GM19372 (cell line): ENCODE measurements at regions not wholly inside any gene's neighbourhood (a gene's known extent, or its start where the extent isn't known, plus 50 kb on each side); places are given as distances from the start of the nearest gene placed in this dataset.
"Not testable (repeated sequence)": the region's sequence is repeated elsewhere in the genome, so short reads cannot be mapped to it uniquely, and the experiment has no call there.

Experiments
- ATAC-seq: cut with Tn5 transposase; IDR thresholded peaks from one replicate; pipeline ENCODE4 v1.9.1; 2021; ENCODE audit warnings: mild to moderate bottlenecking, low read depth, moderate library complexity; ENCODE audit not compliant: unreplicated experiment

DNA sequence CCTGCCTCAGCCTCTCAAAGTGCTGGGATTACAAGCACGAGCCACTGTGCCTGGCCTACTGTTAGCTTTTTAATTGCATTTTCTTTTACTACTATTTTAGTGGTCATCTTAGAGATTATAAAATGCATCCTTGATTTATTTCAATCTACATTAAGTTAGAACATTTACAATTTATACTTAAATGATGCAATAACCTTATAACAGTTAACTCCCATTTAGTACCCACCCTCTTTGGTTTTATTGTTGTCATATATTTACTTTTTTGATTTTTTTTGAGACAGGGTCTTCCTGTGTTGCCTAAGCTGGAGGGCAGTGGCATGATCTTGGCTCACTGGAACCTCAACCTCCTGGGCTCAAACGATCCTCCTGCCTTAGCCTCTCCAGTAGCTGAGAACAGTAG is 77.3 kb downstream of the PPCDC start:
- ATAC-seq = no peak

DNA sequence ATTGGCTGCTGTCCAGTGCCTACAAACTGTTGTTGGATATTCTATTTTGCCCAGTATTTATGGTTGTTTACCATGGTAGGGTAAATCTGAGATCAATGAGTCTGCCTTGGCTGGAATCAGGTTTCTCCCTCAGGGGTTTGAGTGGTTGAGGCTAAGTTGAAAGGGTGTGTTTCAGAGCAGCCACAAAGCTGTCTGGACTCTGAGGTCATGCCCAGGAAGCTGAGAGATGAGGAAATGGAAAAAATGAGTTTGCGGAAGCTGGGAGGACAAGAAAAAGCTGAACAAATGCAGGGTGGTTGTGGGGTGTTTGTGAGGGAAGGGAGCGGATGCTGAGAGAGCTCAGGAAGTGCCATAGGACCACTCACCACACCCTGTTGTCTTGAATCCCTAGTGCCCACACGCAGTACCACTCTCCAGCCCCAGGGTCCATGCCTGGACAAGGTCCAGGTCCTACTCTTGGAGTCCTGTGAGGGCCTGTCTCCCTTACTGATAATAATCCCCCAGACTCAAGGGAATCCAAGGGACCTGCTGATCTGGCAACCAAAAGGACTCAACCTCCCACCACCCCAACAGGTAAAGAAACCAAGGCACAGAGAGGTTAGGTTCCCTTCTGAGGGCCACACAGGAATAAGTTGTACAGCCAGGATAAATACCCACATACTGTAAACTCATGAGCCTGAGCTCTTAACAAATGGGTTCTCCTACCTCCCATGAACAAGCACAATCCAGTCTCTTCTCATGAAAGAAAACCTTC is 81.6 kb downstream of the PPCDC start:
- peak; percentile 56 for ATAC-seq

DNA sequence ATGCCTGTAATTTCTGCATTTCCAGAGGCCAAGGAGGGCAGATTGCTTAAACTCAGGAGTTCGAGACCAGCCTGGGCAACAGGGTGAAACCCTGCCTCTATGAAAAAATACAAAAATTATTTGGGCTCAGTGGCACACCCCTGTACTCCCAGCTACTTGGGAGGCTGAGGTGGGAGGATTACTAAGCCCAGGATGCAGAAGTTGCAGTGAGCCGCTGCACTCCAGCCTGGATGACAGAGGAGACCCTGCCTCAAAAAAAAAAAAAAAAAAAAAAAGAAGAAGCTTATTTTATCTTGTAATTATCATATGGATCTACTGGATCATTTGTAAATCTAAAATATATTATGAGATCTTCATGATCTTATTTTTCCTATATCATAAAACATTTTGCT is 84.1 kb downstream of the PPCDC start:
- no peak for ATAC-seq

DNA sequence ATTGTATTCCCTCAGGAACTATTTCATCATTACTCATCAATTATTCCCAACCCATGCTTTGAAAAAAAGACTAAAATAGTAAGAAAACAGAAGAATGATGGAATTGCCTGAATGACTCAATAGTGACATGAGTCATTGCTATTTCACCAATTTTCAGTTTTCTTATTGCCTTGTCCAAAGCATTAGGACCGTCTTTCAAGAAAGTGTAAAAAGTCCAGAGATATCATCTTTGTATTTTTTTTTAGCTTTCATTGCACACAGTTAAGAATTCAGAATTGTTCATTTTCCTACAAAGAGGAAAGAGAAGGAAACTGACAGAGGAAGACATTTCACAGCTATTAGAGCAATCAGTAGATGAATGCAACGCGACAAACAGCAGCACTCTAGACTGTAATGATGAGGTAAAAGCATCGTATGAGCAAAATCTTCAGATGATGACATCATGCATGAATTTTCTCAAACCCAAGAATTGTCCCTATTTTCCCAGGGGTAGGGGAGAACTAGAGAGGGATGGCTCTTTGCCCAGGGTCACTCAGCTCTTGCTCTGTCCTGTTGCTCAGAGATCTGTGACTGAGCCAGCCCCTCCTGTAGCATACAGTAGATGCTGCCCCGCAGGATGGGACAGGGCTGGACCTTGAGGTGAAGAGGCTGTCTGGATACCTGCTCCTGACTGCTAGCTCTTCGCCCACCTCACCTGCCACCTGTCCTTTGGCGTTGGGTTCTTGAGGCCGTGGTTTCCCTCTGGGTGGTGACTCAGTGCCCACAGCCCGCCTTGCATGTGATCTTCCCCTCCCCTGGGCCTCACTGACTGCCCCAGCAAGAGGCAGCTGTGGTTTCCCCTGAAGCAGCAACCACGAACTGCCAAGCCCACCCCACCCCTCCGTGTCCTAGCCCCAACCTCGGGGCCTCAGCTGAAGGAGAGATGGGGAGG is 84.8 kb downstream of the PPCDC start:
- no peak for ATAC-seq

DNA sequence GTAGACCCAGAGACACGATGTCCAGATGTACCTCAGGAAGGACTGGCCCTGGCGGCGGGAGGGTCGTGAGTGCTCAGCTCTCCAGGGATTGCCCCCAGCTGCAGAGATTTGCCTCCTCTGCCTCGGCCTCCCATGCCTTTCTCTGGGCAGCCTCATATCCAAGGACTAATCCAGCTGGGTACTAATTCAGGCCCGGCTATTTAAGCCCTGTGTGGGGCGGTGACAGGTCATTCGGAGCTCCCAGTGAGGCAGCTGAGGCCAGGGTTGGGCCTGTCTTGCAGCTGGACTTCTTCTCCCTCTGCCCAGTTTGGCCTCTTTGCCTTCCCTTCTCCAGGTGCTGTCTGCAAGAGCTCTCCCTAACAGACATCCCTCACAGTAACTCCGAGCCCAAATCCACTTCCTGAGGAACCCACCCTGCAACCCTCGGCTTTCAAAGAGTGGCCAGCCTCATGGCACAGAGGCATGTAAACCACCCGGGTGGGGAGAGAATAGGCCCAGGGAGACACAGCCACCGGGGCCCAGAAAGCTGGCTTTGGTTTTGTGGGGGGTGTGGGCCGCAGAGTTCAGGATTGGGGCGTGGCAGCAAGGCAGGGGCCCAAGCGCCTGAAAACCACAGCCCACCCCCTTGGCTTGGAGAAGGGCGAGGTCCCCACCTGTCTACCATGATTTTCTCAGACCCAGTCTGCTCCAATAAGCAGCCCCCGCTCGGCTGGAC is 85.8 kb downstream of the PPCDC start:
- no peak for ATAC-seq

DNA sequence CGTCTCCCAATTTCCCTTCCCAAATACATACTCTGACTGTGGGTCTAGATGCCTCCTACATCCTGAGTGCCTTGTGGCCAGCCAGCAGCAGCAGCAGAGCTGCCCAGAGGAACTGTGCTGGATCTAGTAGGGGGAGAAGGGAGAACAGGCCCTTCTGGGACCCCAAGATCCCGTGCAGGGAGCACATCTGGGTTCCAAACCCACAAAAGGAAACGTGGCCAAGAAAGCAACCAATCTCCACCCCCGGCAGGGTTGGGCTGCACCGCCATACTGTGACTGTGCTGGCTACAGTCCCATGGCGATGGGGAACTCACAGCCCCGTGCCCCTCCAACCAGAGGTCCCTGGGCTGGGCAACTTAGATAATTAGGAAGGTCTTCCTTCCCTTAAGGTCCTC is 86.3 kb downstream of the PPCDC start:
- no peak for ATAC-seq

DNA sequence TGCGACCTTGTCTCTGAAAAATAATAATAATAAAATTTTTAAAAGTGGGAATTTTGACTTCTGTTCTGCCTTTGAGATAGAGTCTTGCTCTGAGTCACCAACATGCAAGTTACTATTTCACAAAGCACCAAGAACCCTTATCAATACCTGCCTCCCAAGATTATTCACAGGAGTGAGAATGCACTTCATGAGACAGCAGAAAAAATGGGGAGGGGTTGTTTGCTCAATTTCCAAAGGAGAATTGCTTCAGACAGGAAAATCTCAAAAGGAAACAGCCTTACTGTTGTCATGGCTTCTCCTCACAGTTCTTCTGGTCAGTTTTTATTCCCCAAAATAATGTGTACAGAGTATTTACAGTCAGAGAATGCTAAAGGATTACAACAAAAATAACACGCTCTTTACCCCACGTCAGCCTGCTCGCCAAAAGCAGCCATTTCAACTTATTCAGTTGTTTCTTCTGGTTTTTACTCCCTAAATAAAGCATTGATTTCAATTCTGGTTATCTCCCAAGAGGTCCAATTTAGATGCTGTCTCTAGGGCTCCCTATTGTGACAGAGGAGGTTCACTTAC is 89.0 kb downstream of the PPCDC start:
- no peak for ATAC-seq

DNA sequence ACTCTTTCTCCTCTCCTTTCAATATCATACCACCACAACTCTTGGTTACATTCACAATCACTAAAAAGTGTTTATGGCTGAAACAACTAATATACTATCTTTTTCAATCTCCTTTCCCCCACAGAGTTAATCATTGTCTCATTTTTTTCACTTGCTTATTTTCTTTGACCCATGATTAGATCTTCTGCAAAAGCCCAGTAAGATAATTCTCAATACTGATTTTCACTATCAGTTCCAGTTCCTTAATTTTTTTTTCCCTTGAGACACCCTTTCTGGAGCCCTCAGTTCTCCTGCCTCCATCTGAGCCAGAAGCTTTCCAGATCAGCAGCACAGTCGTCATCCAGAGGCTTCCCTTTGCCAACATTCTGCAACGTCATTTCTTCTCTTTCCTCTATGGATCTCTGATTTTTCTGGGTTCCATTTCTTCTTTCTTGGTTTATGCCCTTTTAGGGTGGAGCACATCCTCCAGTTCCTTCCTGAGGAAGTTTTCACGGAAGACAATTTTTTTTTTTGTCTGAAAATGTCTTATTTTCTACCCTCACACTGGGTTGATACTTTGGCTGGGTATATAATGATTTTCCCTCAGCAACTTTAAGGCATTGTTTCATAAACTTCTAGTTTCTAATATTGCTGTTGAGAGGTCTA is 88.7 kb upstream of the C15orf39 start:
- peak; percentile 66 for ATAC-seq

DNA sequence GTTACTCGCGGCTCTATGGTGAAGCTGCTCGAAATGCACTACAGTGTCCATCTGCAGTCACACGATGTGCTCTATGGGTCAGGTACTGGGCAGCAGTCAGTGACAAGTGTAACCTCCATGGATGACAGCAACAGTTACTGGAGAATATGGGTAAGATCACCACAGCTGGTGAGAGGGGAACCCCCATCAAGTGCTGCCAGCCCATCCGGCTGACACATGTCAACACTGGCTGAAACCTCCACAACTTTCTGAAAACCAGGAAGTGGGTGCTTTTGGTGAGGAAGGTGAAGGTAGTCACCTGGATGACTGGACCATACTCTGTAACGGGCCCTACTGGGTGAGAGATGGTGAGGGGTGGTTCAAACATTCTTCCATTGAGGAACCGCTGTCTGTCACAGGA is 87.4 kb upstream of the C15orf39 start:
- no peak for ATAC-seq

DNA sequence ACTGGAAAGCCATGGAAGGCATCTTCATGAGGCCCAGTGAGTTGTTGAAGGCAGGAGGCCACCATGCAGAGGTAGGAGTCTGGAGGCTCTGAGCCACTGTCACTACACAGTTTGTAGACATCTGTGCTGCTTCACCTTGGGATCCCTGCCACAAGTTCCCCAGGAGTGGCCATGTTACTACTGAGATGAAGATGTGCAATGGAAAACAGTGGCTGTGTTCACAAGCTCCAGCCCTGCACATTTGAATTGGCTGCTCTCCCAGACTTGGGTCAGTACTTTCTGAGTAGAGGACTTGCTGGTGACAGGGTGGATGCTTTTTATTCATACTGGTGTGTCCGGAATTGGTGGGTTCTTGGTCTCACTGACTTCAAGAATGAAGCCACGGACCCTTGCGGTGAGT is 86.9 kb upstream of the C15orf39 start:
- no peak for ATAC-seq

DNA sequence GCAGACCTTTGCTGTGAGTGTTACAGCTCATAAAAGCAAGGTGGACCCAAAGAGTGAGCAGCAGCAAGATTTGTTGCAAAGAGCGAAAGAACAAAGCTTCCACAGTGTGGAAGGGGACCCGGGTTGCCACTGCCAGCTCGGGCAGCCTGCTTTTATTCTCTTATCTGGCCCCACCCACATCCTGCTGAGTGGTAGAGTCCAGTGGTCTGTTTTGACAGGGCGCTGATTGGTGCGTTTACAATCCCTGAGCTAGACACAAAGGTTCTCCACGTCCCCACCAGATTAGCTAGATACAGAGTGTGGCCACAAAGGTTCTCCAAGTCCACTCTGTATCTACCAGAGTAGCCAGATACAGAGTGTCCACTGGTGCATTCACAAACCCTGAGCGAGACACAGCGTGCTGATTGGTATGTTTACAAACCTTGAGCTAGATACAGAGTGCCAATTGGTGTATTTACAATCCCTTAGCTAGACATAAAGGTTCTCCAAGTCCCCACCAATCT is 86.2 kb upstream of the C15orf39 start:
- ATAC-seq = not testable (repeated sequence)

DNA sequence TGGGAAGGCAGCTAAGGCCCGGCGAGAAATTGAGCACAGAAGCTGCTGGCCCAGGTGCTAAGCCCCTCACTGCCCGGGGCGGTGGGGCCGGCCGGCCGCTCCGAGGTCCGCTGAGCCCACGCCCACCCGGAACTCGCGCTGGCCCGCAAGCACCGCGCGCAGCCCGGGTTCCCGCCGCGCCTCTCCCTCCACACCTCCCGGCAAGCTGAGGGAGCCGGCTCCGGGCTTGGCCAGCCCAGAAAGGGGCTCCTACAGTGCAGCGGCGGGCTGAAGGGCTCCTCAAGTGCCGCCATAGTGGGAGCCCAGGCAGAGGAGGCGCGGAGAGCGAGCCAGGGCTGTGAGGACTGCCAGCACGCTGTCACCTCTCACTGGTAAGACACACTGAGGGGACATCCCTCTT is 85.5 kb upstream of the C15orf39 start:
- ATAC-seq = not testable (repeated sequence)

DNA sequence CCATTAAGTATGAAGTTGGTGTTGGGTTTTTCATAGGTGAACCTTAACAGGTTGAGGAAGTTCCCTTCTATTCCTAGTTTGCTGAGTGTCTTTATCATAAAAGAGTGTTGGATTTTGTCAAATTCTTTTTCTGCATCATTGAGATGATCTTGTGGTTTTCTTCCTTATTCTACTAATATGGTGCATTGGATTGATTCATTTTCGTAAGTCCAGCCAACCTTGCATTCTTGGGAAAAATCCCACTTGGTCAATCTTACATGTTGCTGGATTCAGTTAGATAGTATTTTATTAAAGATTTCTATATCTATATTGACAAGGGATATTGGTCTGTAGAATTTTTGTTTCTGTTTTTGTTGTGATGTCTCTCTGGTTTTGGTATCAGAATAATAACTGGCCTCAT is 83.7 kb upstream of the C15orf39 start:
- no peak for ATAC-seq

DNA sequence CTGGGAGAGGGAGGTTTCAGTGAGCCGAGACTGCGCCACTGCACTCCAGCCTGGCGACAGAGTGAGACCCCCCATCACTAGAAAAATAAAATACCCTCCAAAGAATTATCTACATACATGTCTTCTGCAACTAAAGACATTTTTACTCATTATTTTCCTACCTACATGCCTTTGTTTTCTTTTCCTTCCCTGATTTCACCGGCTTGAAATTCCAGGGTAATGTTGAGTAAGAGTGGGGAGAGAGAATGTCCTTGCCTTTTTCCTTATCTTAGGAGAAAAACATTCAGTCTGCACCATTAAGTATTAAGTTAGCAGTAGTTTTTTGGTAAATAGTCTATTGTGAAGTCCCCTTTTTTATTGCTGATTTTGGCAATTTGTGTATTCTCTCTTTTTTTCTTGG is 82.4 kb upstream of the C15orf39 start:
- not testable (repeated sequence) for ATAC-seq

DNA sequence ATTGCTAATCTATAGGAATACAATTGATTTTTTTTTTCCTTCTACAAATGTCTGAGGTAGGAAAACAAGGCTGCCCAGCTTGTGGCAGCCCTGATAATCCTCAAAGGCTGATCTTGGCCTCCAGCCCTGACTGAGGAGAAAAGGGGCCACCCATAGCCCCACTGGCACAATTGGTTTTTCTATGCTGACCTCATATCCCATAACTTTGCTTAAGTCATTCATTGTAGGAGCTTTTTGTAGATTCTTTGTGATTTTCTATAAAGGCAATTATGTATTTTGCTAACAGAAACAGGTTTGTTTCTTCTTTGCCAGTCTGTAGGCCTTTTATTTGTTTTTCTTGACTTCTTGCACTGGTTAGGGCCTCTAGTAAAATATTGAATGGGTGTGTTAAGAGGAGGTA is 80.2 kb upstream of the C15orf39 start:
- no peak for ATAC-seq

DNA sequence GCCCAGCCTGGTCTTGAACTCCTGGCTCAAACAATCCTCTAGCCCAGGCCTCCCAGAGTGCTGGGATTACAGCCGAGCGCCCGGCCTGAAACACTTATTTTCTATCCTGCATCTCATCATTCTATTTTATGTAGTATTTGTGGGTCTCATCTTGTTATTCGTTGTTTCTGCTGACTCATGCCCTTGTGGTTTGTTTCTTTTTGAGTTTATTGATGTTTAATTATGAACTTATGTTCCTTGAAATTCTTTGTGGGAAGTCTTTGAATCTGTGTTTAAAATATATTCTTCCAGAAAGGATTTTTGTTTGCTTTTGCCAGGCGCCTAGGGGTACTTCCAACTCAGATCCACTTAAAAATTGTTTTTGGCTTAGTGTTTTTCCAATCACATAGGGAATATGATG is 78.3 kb upstream of the C15orf39 start:
- no peak for ATAC-seq

DNA sequence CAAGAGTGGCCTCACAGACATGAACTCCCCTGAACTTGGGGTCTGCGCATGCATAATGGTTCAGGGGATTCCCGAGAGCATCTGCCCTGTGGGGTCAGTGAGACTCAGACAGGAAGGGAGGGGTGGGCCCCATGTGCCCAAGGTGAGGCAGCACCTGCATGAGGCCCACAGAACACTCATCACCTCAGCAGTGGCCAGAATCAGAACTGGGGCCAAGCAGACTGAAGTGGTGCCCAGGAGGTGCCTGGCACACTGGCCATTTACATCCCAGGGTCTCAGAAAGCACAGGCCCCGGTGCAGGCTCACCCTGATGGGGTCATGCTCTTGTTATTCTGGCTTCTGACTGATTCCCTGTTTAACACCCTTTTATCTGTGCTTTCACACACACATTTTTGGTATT is 77.4 kb upstream of the C15orf39 start:
- ATAC-seq = not testable (repeated sequence)

DNA sequence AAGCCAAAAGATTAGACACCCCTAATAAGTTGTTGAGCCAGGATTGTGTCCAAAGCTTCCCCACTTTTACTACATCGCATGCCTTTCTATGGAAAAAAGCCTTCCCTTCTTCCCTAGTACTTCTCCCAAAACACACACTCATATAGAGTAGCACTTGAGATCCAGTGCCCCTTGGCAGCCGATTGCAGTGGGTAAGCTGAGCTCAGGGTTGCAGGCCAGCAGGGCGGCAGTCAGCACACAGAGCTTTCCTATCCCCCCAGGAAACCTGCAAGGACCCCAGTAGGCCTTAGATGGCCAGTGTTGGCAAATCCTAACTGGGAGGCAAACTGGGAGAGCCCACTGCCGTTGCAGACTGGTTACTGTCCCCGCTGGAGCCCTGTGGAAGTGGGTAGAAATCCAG is 75.7 kb upstream of the C15orf39 start:
- no peak for ATAC-seq

DNA sequence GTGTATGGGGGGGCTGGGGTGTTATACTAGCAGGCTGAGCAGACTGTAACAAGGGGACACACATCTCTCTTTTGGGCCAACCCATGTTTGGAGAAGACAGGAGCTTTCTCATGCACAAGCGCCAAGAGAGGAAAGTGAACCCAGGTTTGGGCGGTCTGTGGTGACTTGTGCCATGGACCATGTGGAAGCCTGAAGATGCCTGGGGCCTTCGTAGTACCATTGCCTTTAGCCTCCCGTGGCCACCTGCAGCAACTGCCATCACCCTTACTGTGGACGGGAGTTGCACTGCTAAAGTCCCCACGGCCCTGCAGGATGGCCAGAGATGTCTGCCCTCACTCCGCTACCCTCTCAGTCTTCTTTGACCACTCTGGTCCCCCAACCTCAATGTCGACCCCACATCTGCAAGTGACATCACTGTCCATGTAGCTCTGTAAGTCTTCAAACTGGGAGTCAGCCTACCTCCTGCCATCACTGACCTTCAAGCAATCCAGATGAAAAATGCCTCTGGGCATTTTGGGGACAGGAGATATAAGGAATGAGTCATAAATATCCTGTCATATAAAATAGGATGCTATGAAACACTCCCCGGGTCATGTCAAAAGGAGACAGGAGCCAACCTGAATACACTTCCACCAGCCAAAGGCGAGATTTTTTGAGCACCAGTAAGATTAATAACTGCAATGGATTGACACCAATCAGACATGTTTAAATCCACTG is 74.7 kb upstream of the C15orf39 start:
- no peak for ATAC-seq

DNA sequence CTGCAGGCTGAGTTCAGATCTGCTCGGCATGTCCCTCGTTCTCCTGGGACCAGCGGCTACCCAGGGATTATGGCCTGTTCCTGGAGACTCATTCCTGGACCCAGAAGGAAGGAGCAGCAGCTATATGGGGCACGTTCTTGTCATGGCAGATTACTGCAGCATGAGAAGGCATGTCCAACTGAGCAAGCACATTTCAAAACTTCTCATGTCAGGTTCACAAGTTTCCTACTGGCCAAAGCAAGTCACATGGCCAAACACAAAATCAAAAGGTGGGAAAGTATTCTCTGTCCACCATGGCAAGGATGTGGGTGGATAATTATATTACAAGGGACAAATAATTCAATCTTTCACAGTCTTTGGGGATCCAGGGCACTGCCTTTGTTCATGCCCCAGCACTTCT is 71.9 kb upstream of the C15orf39 start:
- ATAC-seq = no peak
